Astrocyte (in vitro differentiated cells and primary cell): ENCODE measurements at regions not wholly inside any gene's neighbourhood (a gene's known extent, or its start where the extent isn't known, plus 50 kb on each side); places are given as distances from the start of the nearest gene placed in this dataset.
"Not testable (repeated sequence)": the region's sequence is repeated elsewhere in the genome, so short reads cannot be mapped to it uniquely, and the experiment has no call there.

Experiments used
- DNase-seq: peaks from one replicate; pipeline ENCODE4 v3.0.0-alpha.2; 2010; ENCODE audit warnings: low read depth
- FAIRE-seq: peaks from 2 replicates; lab custom pipeline; 2011; peaks lifted over from hg19 to GRCh38; lab: Jason Lieb, UNC
- H2AFZ ChIP-seq: 2 replicates; pipeline ENCODE4 v1.6.0; 2012; ENCODE audit warnings: low read depth, low read length, inconsistent platforms
- H3K27ac ChIP-seq: 2 replicates; pipeline ENCODE4 v1.5.1; 2011; ENCODE audit warnings: low read depth, low read length, inconsistent platforms
- H3K27me3 ChIP-seq: 2 replicates; pipeline ENCODE4 v1.6.0; 2011; ENCODE audit warnings: low read length, inconsistent platforms; ENCODE audit not compliant: insufficient read depth
- H3K36me3 ChIP-seq: 2 replicates; pipeline ENCODE4 v1.5.1; 2011; ENCODE audit warnings: low read length, inconsistent platforms; ENCODE audit not compliant: insufficient read depth
- H3K4me1 ChIP-seq: 2 replicates; pipeline ENCODE4 v1.5.1; 2011; ENCODE audit warnings: low read length, inconsistent platforms; ENCODE audit not compliant: insufficient read depth
- H3K4me2 ChIP-seq: 2 replicates; pipeline ENCODE4 v1.6.0; 2012; ENCODE audit warnings: low read length, inconsistent platforms
- H3K4me3 ChIP-seq: 2 replicates; pipeline ENCODE4 v1.5.1; 2011; ENCODE audit warnings: low read depth, mild to moderate bottlenecking, low read length, inconsistent platforms; ENCODE audit not compliant: insufficient read depth
- H3K79me2 ChIP-seq: 2 replicates; pipeline ENCODE4 v1.6.0; 2012; ENCODE audit warnings: mild to moderate bottlenecking, low read length, inconsistent platforms; ENCODE audit not compliant: insufficient read depth
- H3K9ac ChIP-seq: 2 replicates; pipeline ENCODE4 v1.6.0; 2012; ENCODE audit warnings: mild to moderate bottlenecking, low read length, inconsistent platforms
- H3K9me3 ChIP-seq: 2 replicates; pipeline ENCODE4 v1.5.1; 2012; ENCODE audit warnings: low read depth, mild to moderate bottlenecking, low read length, inconsistent platforms; ENCODE audit not compliant: insufficient read depth
- H4K20me1 ChIP-seq: 2 replicates; pipeline ENCODE4 v1.6.0; 2012; ENCODE audit warnings: low read length, inconsistent platforms; ENCODE audit not compliant: insufficient read depth
- H3K27ac Mint-ChIP-seq: one replicate; pipeline ENCODE4 v1.8.0; 2021; ENCODE audit warnings: mild to moderate bottlenecking, mixed read lengths; ENCODE audit not compliant: unreplicated experiment
- H3K27me3 Mint-ChIP-seq: one replicate; pipeline ENCODE4 v1.8.0; 2021; ENCODE audit warnings: low read depth, mixed read lengths; ENCODE audit not compliant: unreplicated experiment
- H3K36me3 Mint-ChIP-seq: one replicate; pipeline ENCODE4 v1.8.0; 2021; ENCODE audit warnings: low read depth, mixed read lengths; ENCODE audit not compliant: unreplicated experiment
- H3K4me1 Mint-ChIP-seq: one replicate; pipeline ENCODE4 v1.8.0; 2021; ENCODE audit warnings: low read depth, mixed read lengths; ENCODE audit not compliant: unreplicated experiment
- H3K4me3 Mint-ChIP-seq: one replicate; pipeline ENCODE4 v1.8.0; 2021; ENCODE audit warnings: mild to moderate bottlenecking, moderate library complexity, mixed read lengths; ENCODE audit not compliant: unreplicated experiment
- H3K9me3 Mint-ChIP-seq: one replicate; pipeline ENCODE4 v1.8.0; 2021; ENCODE audit warnings: mild to moderate bottlenecking, mixed read lengths; ENCODE audit not compliant: unreplicated experiment

GRCh38 chr4:189727982-189728638, 212.6 kb upstream of the FRG1 start:
- not testable (repeated sequence) for H3K4me3 ChIP-seq, H3K9me3 Mint-ChIP-seq, H4K20me1 ChIP-seq, H3K27ac Mint-ChIP-seq, H3K79me2 ChIP-seq, H3K4me1 Mint-ChIP-seq, H3K27me3 Mint-ChIP-seq, FAIRE-seq, H3K9me3 ChIP-seq, H3K27me3 ChIP-seq, H3K4me2 ChIP-seq, H3K4me3 Mint-ChIP-seq, H3K36me3 Mint-ChIP-seq, DNase-seq, H3K36me3 ChIP-seq, H3K4me1 ChIP-seq, H2AFZ ChIP-seq, H3K9ac ChIP-seq, H3K27ac ChIP-seq

- H3K36me3 ChIP-seq, FAIRE-seq, H3K36me3 Mint-ChIP-seq, H4K20me1 ChIP-seq, H3K4me3 ChIP-seq, H3K27me3 ChIP-seq, DNase-seq, H3K79me2 ChIP-seq, H3K9ac ChIP-seq, H3K27ac Mint-ChIP-seq, H3K9me3 Mint-ChIP-seq, H3K4me1 Mint-ChIP-seq, H2AFZ ChIP-seq, H3K9me3 ChIP-seq, H3K4me1 ChIP-seq, H3K4me2 ChIP-seq, H3K4me3 Mint-ChIP-seq, H3K27me3 Mint-ChIP-seq, H3K27ac ChIP-seq: not testable (repeated sequence)
Observed at GRCh38 chr4:189731989-189732388, 208.7 kb upstream of the FRG1 start.

GRCh38 chr4:189733507-189733906, 207.2 kb upstream of the FRG1 start:
- not testable (repeated sequence) for H3K27me3 Mint-ChIP-seq, H3K36me3 Mint-ChIP-seq, FAIRE-seq, DNase-seq, H3K27ac ChIP-seq, H3K79me2 ChIP-seq, H3K4me2 ChIP-seq, H3K9me3 ChIP-seq, H4K20me1 ChIP-seq, H2AFZ ChIP-seq, H3K4me1 Mint-ChIP-seq, H3K4me3 Mint-ChIP-seq, H3K36me3 ChIP-seq, H3K9me3 Mint-ChIP-seq, H3K9ac ChIP-seq, H3K4me3 ChIP-seq, H3K27ac Mint-ChIP-seq, H3K27me3 ChIP-seq, H3K4me1 ChIP-seq

GRCh38 chr4:189734648-189735267, 205.9 kb upstream of the FRG1 start:
- not testable (repeated sequence) for H3K9me3 ChIP-seq, H3K36me3 Mint-ChIP-seq, H3K79me2 ChIP-seq, DNase-seq, H3K9me3 Mint-ChIP-seq, H3K4me1 ChIP-seq, H4K20me1 ChIP-seq, H3K27me3 Mint-ChIP-seq, H3K4me3 ChIP-seq, H3K27ac Mint-ChIP-seq, H3K4me2 ChIP-seq, H3K27ac ChIP-seq, H3K4me1 Mint-ChIP-seq, H3K9ac ChIP-seq, H3K4me3 Mint-ChIP-seq, H3K36me3 ChIP-seq, FAIRE-seq, H2AFZ ChIP-seq, H3K27me3 ChIP-seq

GRCh38 chr4:189736656-189737055, 204.0 kb upstream of the FRG1 start:
- not testable (repeated sequence) for H3K27ac Mint-ChIP-seq, H3K79me2 ChIP-seq, H3K9me3 ChIP-seq, H4K20me1 ChIP-seq, DNase-seq, H3K9ac ChIP-seq, H3K36me3 ChIP-seq, H3K27me3 Mint-ChIP-seq, H3K4me3 ChIP-seq, H3K27ac ChIP-seq, H3K4me2 ChIP-seq, H3K4me1 Mint-ChIP-seq, H3K36me3 Mint-ChIP-seq, H3K4me1 ChIP-seq, H3K27me3 ChIP-seq, FAIRE-seq, H2AFZ ChIP-seq, H3K9me3 Mint-ChIP-seq, H3K4me3 Mint-ChIP-seq

- not testable (repeated sequence) for H3K4me3 Mint-ChIP-seq, H3K4me3 ChIP-seq, H3K9me3 Mint-ChIP-seq, FAIRE-seq, H3K27ac ChIP-seq, H3K27me3 Mint-ChIP-seq, H3K9ac ChIP-seq, H3K4me2 ChIP-seq, H2AFZ ChIP-seq, H3K36me3 ChIP-seq, H3K36me3 Mint-ChIP-seq, H3K27ac Mint-ChIP-seq, H3K4me1 ChIP-seq, H4K20me1 ChIP-seq, H3K9me3 ChIP-seq, H3K4me1 Mint-ChIP-seq, H3K79me2 ChIP-seq, DNase-seq, H3K27me3 ChIP-seq
Observed at GRCh38 chr4:189740118-189740517, 200.6 kb upstream of the FRG1 start.
